Lower leg skin (tissue), 3 donors: ENCODE measurements at regions not wholly inside any gene's neighbourhood (a gene's known extent, or its start where the extent isn't known, plus 50 kb on each side); places are given as distances from the start of the nearest gene placed in this dataset.

ENCODE experiments used
- POLR2A ChIP-seq, 2 donors: fragments of 450-650 bp; IDR thresholded peaks; one replicate each; pipeline ENCODE4 v1.6.1; 2016 to 2017; ENCODE audit warnings: antibody characterized with exemption in 2 of 2, mild to moderate bottlenecking in 1 of 2, moderate library complexity in 1 of 2
- TF ChIP-seq, protein P1 (sequence below), 3 donors: fragments of 450-650 bp; IDR thresholded peaks; one replicate each; pipeline ENCODE4 v1.5.1; 2016; ENCODE audit warnings: antibody characterized with exemption in 3 of 3, mild to moderate bottlenecking in 3 of 3, moderate library complexity in 2 of 3

DNA sequence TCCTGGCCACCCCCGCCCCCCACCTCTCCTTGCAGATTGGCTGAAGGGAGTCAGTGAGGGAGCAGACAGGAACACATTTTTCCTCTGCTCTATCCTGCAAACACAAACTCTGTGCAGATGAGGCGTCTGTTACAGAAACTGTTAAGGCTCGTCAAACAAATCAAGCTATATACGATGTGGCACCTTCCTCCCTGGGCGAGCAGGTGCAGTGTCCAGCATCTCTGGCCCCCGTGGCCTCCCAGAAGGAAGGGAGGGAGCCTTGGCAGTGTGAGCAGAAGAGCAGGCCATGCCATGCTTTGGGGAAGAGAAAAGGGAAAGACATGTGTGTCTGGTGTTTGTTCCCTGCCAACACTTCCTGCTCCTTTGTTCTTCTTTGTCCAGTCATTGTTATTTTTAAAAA, 267.8 kb downstream of the UTP18 start:
- TF ChIP-seq, protein P1, sequence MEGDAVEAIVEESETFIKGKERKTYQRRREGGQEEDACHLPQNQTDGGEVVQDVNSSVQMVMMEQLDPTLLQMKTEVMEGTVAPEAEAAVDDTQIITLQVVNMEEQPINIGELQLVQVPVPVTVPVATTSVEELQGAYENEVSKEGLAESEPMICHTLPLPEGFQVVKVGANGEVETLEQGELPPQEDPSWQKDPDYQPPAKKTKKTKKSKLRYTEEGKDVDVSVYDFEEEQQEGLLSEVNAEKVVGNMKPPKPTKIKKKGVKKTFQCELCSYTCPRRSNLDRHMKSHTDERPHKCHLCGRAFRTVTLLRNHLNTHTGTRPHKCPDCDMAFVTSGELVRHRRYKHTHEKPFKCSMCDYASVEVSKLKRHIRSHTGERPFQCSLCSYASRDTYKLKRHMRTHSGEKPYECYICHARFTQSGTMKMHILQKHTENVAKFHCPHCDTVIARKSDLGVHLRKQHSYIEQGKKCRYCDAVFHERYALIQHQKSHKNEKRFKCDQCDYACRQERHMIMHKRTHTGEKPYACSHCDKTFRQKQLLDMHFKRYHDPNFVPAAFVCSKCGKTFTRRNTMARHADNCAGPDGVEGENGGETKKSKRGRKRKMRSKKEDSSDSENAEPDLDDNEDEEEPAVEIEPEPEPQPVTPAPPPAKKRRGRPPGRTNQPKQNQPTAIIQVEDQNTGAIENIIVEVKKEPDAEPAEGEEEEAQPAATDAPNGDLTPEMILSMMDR (IDR thresholded peaks at IDR 0.05) = no peak
- no peak for TF ChIP-seq POLR2A (IDR thresholded peaks at IDR 0.05)
